ENCODE measurements at regions not wholly inside any gene's neighbourhood (a gene's known extent, or its start where the extent isn't known, plus 50 kb on each side); places are given as distances from the start of the nearest gene placed in this dataset.
"Not testable (repeated sequence)": the region's sequence is repeated elsewhere in the genome, so short reads cannot be mapped to it uniquely, and the experiment has no call there.

GRCh38 chr1:59212706-59213105 lies 84.2 kb upstream of the FGGY start:
- DNase-seq: no peak

GRCh38 chr1:59214248-59215208 lies 82.4 kb upstream of the FGGY start:
- DNase-seq: no peak

- DNase-seq: no peak
Measured at GRCh38 chr1:59215766-59216291, 81.1 kb upstream of the FGGY start.

GRCh38 chr1:59217439-59217838 lies 79.5 kb upstream of the FGGY start:
- not testable (repeated sequence) for DNase-seq

- no peak for DNase-seq
Measured at GRCh38 chr1:59218521-59219236, 78.2 kb upstream of the FGGY start.

- no peak for DNase-seq
Measured at GRCh38 chr1:59219916-59220315, 77.0 kb upstream of the FGGY start.

GRCh38 chr1:59220356-59220755 lies 76.5 kb upstream of the FGGY start:
- no peak for DNase-seq

GRCh38 chr1:59223198-59223597 lies 73.7 kb upstream of the FGGY start:
- peak; percentile 22 for DNase-seq

- no peak for DNase-seq
Measured at GRCh38 chr1:59223989-59224634, 72.8 kb upstream of the FGGY start.

- no peak for DNase-seq
Measured at GRCh38 chr1:59225594-59226316, 71.1 kb upstream of the FGGY start.

- DNase-seq: no peak
Measured at GRCh38 chr1:59229138-59229537, 67.8 kb upstream of the FGGY start.

GRCh38 chr1:59230622-59231021 lies 66.3 kb upstream of the FGGY start:
- DNase-seq: no peak

- DNase-seq: no peak
Measured at GRCh38 chr1:59232216-59232615, 64.7 kb upstream of the FGGY start.

GRCh38 chr1:59233444-59233843 lies 63.5 kb upstream of the FGGY start:
- no peak for DNase-seq

- DNase-seq: no peak
Measured at GRCh38 chr1:59236721-59237545, 60.0 kb upstream of the FGGY start.

- DNase-seq: no peak
Measured at GRCh38 chr1:59237900-59238299, 59.0 kb upstream of the FGGY start.

GRCh38 chr1:59238333-59238934 lies 58.5 kb upstream of the FGGY start:
- no peak for DNase-seq

- no peak for DNase-seq
Measured at GRCh38 chr1:59238993-59239392, 57.9 kb upstream of the FGGY start.

- DNase-seq: no peak
Measured at GRCh38 chr1:59241909-59242308, 55.0 kb upstream of the FGGY start.

- DNase-seq: no peak
Measured at GRCh38 chr1:59242370-59242769, 54.5 kb upstream of the FGGY start.

All from muscle of arm (tissue), 1 donor.